IMR-90 (cell line): ENCODE measurements at regions not wholly inside any gene's neighbourhood (a gene's known extent, or its start where the extent isn't known, plus 50 kb on each side); places are given as distances from the start of the nearest gene placed in this dataset.

ENCODE experiments used
- ATAC-seq: fragments of 200-7000 bp; cut with Tn5 transposase; 2 replicates; pipeline ENCODE4 v1.9.1; 2020; ENCODE audit warnings: low read depth, mild to moderate bottlenecking, moderate library complexity
- BruUV-seq: library from RNA; stranded (reverse); fragments of 400-500 nt; replicated peaks from 2 replicates; lab custom pipeline; 2021; lab: Mats Ljungman, UMichigan
- CTCF ChIA-PET: fragments of 300-600 bp; formaldehyde crosslinking; extraction: SDS; loops from one replicate; lab custom pipeline; 2021; ENCODE audit warnings: antibody characterized with exemption; lab: Yijun Ruan, JAX
- POLR2A ChIA-PET: fragments of 300-600 bp; sonication (Branson Sonifier 250); formaldehyde crosslinking; loops from one replicate; lab custom pipeline; 2022; ENCODE audit warnings: antibody characterized with exemption; ENCODE audit not compliant: unreplicated experiment; lab: Charles Lee
- DNase-seq: peaks from one replicate; pipeline ENCODE4 v3.0.0; 2013
- H2AFZ ChIP-seq: replicated peaks from 2 replicates; pipeline ENCODE3; 2013; ENCODE audit warnings: low read length, mild to moderate bottlenecking; ENCODE audit not compliant: poor library complexity
- H2AK5ac ChIP-seq: 2 replicates; pipeline ENCODE4 v1.6.1; 2013; ENCODE audit warnings: low read depth, low read length, inconsistent platforms
- H2AK9ac ChIP-seq: replicated peaks from 2 replicates; pipeline ENCODE3; 2013; ENCODE audit warnings: mild to moderate bottlenecking, low read depth, low read length, moderate library complexity; ENCODE audit not compliant: poor library complexity
- H2BK120ac ChIP-seq: 2 replicates; pipeline ENCODE4 v1.6.1; 2013; ENCODE audit warnings: low read depth, low read length, inconsistent platforms
- H2BK15ac ChIP-seq: 3 replicates; pipeline ENCODE4 v1.6.1; 2013; ENCODE audit warnings: low read depth, low read length, inconsistent platforms
- H2BK20ac ChIP-seq: 2 replicates; pipeline ENCODE4 v1.6.1; 2013; ENCODE audit warnings: low read depth, mild to moderate bottlenecking, inconsistent platforms, low read length, moderate library complexity
- H2BK5ac ChIP-seq: 2 replicates; pipeline ENCODE4 v1.6.1; 2013; ENCODE audit warnings: mild to moderate bottlenecking, low read depth, low read length, inconsistent platforms; ENCODE audit not compliant: poor library complexity, severe bottlenecking
- H3K14ac ChIP-seq: replicated peaks from 2 replicates; pipeline ENCODE4 v1.6.1; 2013; ENCODE audit warnings: low read depth, low read length, inconsistent platforms
- H3K18ac ChIP-seq: 2 replicates; pipeline ENCODE4 v1.6.1; 2013; ENCODE audit warnings: low read depth, low read length, control low read depth
- H3K23ac ChIP-seq: 2 replicates; pipeline ENCODE4 v1.6.1; 2013; ENCODE audit warnings: low read depth, low read length, inconsistent platforms
- H3K27ac ChIP-seq: 2 replicates; pipeline ENCODE4 v1.5.1; 2013; ENCODE audit warnings: mild to moderate bottlenecking, control low read depth, low read length; ENCODE audit not compliant: insufficient read depth
- H3K27me3 ChIP-seq: 2 replicates; pipeline ENCODE4 v1.6.1; 2013; ENCODE audit warnings: low read length; ENCODE audit not compliant: control insufficient read depth, insufficient read depth
- H3K36me3 ChIP-seq: 2 replicates; pipeline ENCODE4 v1.6.1; 2013; ENCODE audit warnings: low read length, mixed read lengths; ENCODE audit not compliant: control insufficient read depth, insufficient read depth
- H3K4ac ChIP-seq: 2 replicates; pipeline ENCODE4 v1.6.1; 2013; ENCODE audit warnings: low read depth, low read length, inconsistent platforms
- H3K4me1 ChIP-seq: 2 replicates; pipeline ENCODE4 v1.6.1; 2013; ENCODE audit warnings: low read length, mixed read lengths; ENCODE audit not compliant: control insufficient read depth, insufficient read depth
- H3K4me2 ChIP-seq: 2 replicates; pipeline ENCODE4 v1.6.1; 2013; ENCODE audit warnings: low read depth, mild to moderate bottlenecking, control low read depth, low read length, moderate library complexity
- H3K4me3 ChIP-seq: 2 replicates; pipeline ENCODE4 v1.5.1; 2013; ENCODE audit warnings: low read depth, mild to moderate bottlenecking, control low read depth, low read length, moderate library complexity; ENCODE audit not compliant: insufficient read depth
- H3K56ac ChIP-seq: 2 replicates; pipeline ENCODE4 v1.6.1; 2013; ENCODE audit warnings: low read length, inconsistent platforms; ENCODE audit not compliant: insufficient read depth; ENCODE audit errors: extremely low read depth
- H3K79me1 ChIP-seq, 2 experiments: 2 replicates each; pipeline ENCODE4 v1.6.1; 2013; ENCODE audit warnings: low read length in 2 of 2, inconsistent platforms in 1 of 2, low read depth in 1 of 2
- H3K9ac ChIP-seq: 2 replicates; pipeline ENCODE4 v1.6.1; 2013; ENCODE audit warnings: low read depth, low read length, control low read depth
- H3K9me1 ChIP-seq: 2 replicates; pipeline ENCODE4 v1.6.1; 2013; ENCODE audit warnings: low read length, inconsistent platforms; ENCODE audit not compliant: insufficient read depth
- H3K9me3 ChIP-seq: 2 replicates; pipeline ENCODE4 v1.6.1; 2013; ENCODE audit warnings: low read length; ENCODE audit not compliant: control insufficient read depth, insufficient read depth
- H4K20me1 ChIP-seq: 2 replicates; pipeline ENCODE4 v1.6.1; 2013; ENCODE audit warnings: low read length, inconsistent platforms; ENCODE audit not compliant: insufficient read depth
- H4K5ac ChIP-seq: 2 replicates; pipeline ENCODE4 v1.6.1; 2013; ENCODE audit warnings: mild to moderate bottlenecking, low read depth, low read length, control low read depth
- H4K8ac ChIP-seq, 2 experiments: 2 replicates each; pipeline ENCODE4 v1.6.1; 2013; ENCODE audit warnings: low read depth in 2 of 2, low read length in 2 of 2, control low read depth in 1 of 2, inconsistent platforms in 1 of 2
- H4K91ac ChIP-seq: 2 replicates; pipeline ENCODE4 v1.6.1; 2013; ENCODE audit warnings: low read depth, low read length, inconsistent platforms; ENCODE audit not compliant: insufficient read depth
- CHD1 ChIP-seq: IDR thresholded peaks from 2 replicates; pipeline ENCODE4 v1.6.1; 2012; ENCODE audit warnings: low read depth, low read length, improper control_type of control experiment
- CTCF ChIP-seq: conservative IDR thresholded peaks from 2 replicates; pipeline ENCODE4 v1.5.1; 2012; ENCODE audit warnings: mild to moderate bottlenecking, low read depth, low read length, improper control_type of control experiment
- ELK1 ChIP-seq: fragments of 150-350 bp; IDR thresholded peaks from 2 replicates; pipeline ENCODE4 v1.6.1; 2016; ENCODE audit warnings: low read depth, mild to moderate bottlenecking, low read length, moderate library complexity, borderline replicate concordance
- MAZ ChIP-seq: IDR thresholded peaks from 2 replicates; pipeline ENCODE4 v1.6.1; 2012; ENCODE audit warnings: low read depth, mild to moderate bottlenecking, low read length, improper control_type of control experiment, moderate library complexity, borderline replicate concordance
- MXI1 ChIP-seq: IDR thresholded peaks from 2 replicates; pipeline ENCODE4 v1.6.1; 2012; ENCODE audit warnings: low read depth, mild to moderate bottlenecking, low read length, moderate library complexity, borderline replicate concordance
- POLR2A ChIP-seq: IDR thresholded peaks from 2 replicates; pipeline ENCODE4 v1.6.1; 2012; ENCODE audit warnings: mild to moderate bottlenecking, low read depth, low read length
- RAD21 ChIP-seq: IDR thresholded peaks from 2 replicates; pipeline ENCODE4 v1.6.1; 2012; ENCODE audit warnings: low read length, improper control_type of control experiment
- RFX5 ChIP-seq: IDR thresholded peaks from 2 replicates; pipeline ENCODE4 v1.8.0; 2012; ENCODE audit warnings: low read depth, mild to moderate bottlenecking, low read length, moderate library complexity
- SMC3 ChIP-seq: fragments of 150-350 bp; IDR thresholded peaks from 2 replicates; pipeline ENCODE4 v1.6.1; 2016; ENCODE audit warnings: low read depth, mild to moderate bottlenecking, antibody characterized with exemption, low read length, moderate library complexity
- USF2 ChIP-seq: fragments of 150-350 bp; IDR thresholded peaks from 2 replicates; pipeline ENCODE4 v1.6.1; 2017; ENCODE audit warnings: mild to moderate bottlenecking, antibody characterized with exemption, low read length, low read depth
- WGBS, 2 experiments: methylation state at CpG; one replicate each; pipeline versions ENCODE4 v1.1.5 to v1.1.7; 2013; ENCODE audit warnings: missing lambda C conversion rate in 2 of 2; ENCODE audit not compliant: insufficient read length in 1 of 2; ENCODE audit errors: extremely low coverage in 2 of 2; 5-methylcytosine and 5-hydroxymethylcytosine counted together
- dilution Hi-C: fragments of 300-500 bp; cut with HindIII; formaldehyde crosslinking; loops from one replicate; pipeline ENCODE4 v1.14.3; 2018; ENCODE audit warnings: low sequenced_read_pairs; ENCODE audit not compliant: unreplicated experiment
- in situ Hi-C: fragments of 300-500 bp; cut with MboI; formaldehyde crosslinking; loops from 3 replicates; pipeline ENCODE4 v1.14.3; 2019; ENCODE audit warnings: low sequenced_read_pairs, inconsistent platforms, mixed read lengths
- intact Hi-C: fragments of 100-400 bp; cut with micrococcal nuclease; formaldehyde crosslinking; loops from 2 replicates; pipeline ENCODE4 v1.10.0; 2022

GRCh38 chr1:95309031-95309471, 75.0 kb downstream of the RWDD3 start:
- Histone ChIP-seq H3K27ac (no peak overlapping the region), H2AK9ac (no peak overlapping the region), H4K91ac (no peak overlapping the region), H3K18ac (no peak overlapping the region), H2BK20ac (no peak overlapping the region), H3K56ac (no peak overlapping the region), H3K4me1 (no peaks in the 10 kb centered on the region), H3K27me3 (peaks cover 7% of the 10 kb centered on the region; the same call in 1 of the 2 replicates), H2BK120ac (no peak overlapping the region), H3K14ac (no peak overlapping the region), H2AFZ (no peak overlapping the region), H3K9me1 (no peaks in the 10 kb centered on the region), H2AK5ac (no peak overlapping the region), H4K8ac (no peak overlapping the region), H3K4me3 (no peak overlapping the region), H3K9ac (no peak overlapping the region), H3K36me3 (no peaks in the 10 kb centered on the region), H3K4ac (no peak overlapping the region), H3K4me2 (no peak overlapping the region), H3K9me3 (no peaks in the 10 kb centered on the region), H3K79me1 (no peaks in the 10 kb centered on the region), H3K23ac (no peak overlapping the region), H2BK15ac (no peak overlapping the region), H4K20me1 (no peaks in the 10 kb centered on the region), H4K5ac (no peak overlapping the region), H2BK5ac (no peak overlapping the region)
- WGBS, 2 experiments: no CpG with 5 or more reads among the region's 2 CpGs
- intact Hi-C loops: no loop called here
- BruUV-seq: no TSS peak
- TF ChIP-seq MAZ: no peak
- TF ChIP-seq POLR2A: no peak
- TF ChIP-seq CTCF: peak; percentile 39
- TF ChIP-seq RAD21: peak; percentile 34; the same call in 1 of the 2 replicates
- no peak for TF ChIP-seq CHD1
- no peak for TF ChIP-seq RFX5
- TF ChIP-seq MXI1: no peak
- no peak for TF ChIP-seq USF2
- 0 out of 2 replicates have a peak, but pooled peaks have one; percentile 15 for TF ChIP-seq SMC3
- TF ChIP-seq ELK1: no peak
- in situ Hi-C loops: no loop called here
- dilution Hi-C loops: no loop called here
- ChIA-PET POLR2A (no interaction called here), CTCF (interaction anchor here (0.9 kb wide), 1 partner anchor 26 kb away, joined by 4 read pairs; no protein-coding TSS in a partner anchor)
- peak; percentile 21 for DNase-seq
- peak; percentile 56 for ATAC-seq
